GM19438 (cell line): ENCODE measurements at regions not wholly inside any gene's neighbourhood (a gene's known extent, or its start where the extent isn't known, plus 50 kb on each side); places are given as distances from the start of the nearest gene placed in this dataset.

Experiments used
- ATAC-seq: cut with Tn5 transposase; IDR thresholded peaks from one replicate; pipeline ENCODE4 v1.9.1; 2021; ENCODE audit warnings: low read depth; ENCODE audit not compliant: unreplicated experiment

DNA sequence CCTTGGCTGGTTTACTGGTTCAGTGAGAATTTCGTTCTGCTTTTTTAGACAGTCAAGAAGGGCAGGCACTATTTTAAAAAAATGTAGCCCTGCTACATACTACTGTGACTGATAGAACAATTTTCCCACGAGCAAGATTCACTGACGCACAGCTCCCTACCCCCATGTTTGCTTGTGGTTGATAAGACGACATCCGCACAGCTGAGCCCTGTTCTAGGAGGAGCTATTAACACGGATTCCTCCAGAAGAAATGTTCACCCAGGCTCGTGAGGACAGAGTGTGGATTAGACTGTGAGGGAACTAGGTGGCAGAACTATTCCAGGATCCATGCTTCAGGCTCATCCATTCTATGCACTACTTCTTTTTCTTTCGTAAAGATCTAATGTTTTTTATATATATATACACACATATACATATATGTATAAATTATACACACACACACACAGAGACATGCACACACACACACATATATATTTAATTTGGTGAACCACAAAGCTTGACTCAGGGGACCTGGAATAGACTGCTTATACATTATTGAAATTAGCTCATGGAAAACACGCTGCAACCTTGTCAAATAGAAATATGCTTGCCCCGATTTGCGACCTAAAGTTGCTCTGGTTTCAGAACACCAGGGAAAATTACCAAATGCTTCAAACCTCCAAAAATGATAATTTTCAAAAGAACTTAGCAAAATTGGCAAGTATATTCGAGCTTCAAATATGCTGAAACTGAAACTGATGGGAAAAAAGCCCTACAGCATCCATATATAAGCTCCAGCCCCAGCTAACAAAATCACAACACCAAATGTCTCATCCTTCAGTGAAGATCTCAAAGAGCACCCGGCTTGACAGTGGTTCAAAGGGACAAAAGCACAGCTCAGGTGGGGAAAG, 370.4 kb downstream of the SOCS6 start:
- ATAC-seq, result no peak

DNA sequence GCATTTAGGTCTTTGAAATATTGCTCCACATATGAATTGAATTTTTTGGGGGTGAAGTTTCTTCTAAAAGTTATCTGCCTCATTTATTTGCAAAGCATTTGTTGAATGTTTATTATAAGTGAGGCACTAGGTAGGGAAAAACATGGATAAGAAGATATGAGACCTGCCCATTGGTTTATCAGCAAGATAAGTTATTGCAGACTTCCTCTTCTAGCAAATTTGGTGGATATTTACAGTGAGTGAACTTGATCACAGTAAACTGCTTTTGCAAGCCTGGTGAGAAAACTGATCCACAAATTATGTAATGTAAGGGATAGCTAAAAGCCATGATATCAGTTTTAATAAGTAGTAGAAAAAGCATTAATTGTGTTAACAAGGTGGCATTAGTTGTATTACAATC, 364.8 kb downstream of the SOCS6 start:
- ATAC-seq, result no peak

GRCh38 chr18:70650878-70651277, 362.0 kb downstream of the SOCS6 start:
- no peak for ATAC-seq

- ATAC-seq, result no peak
Measured at GRCh38 chr18:70649683-70650082, 360.8 kb downstream of the SOCS6 start.

- no peak for ATAC-seq
Measured at GRCh38 chr18:70645971-70646370, 357.1 kb downstream of the SOCS6 start.

- ATAC-seq, result no peak
Measured at GRCh38 chr18:70643812-70644211, 355.0 kb downstream of the SOCS6 start.

DNA sequence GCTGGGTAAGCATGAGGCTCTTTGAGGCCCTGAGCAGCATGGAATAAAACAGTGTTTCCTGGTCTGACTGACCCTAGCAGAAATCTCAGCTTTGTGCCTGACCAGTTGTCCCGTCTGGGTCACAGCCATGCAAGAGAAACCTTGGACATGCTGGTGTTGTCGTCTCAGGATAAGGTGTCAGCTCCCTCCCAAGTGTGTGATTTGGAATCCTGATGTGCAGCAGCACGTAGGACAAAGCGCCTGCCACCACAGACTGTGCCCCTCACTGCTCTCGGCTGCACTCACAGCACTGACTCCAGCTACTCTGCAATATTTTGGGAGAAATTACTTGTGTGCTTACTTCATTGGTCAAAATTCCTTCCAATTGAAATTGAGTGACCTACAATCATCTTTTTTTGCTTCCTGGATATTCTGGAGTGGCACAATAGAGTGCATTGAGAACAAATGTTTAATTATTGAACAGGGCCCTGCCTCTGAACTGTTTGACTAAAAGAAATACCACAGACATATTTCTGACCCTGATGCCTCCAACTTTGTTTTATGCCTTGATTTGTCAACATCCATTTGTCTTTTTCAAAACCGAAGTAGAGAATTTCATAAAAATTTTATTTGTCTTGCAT, 352.4 kb downstream of the SOCS6 start:
- no peak for ATAC-seq

DNA sequence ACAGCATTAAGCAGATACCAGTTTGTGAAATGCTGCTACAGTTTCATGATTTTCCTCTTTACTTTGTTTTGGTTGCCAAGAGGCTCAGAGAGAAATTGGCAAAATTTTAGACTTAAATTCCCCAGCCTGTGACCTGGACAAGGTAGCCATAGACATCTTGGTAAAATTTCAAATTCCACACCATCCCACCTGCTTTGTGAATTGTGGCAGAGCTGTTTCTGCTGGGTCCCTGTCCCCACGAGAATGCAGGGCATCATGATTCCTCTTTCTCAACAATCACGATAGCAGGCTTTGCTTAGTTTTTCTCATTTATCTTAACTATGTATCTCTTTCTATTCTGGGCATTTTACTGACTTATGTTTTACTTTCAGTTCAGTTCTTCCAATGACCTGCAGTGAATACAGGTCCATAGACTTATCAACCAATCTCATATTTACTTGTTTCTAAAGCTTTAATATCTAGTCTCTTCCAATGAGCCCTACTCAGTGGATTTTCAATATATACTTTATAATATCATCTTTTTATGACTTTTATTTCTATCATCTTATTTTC, 351.6 kb downstream of the SOCS6 start:
- no peak for ATAC-seq

- ATAC-seq, result no peak
Measured at GRCh38 chr18:70636991-70637390, 348.1 kb downstream of the SOCS6 start.

GRCh38 chr18:70634576-70635147, 345.8 kb downstream of the SOCS6 start:
- ATAC-seq, result no peak

DNA sequence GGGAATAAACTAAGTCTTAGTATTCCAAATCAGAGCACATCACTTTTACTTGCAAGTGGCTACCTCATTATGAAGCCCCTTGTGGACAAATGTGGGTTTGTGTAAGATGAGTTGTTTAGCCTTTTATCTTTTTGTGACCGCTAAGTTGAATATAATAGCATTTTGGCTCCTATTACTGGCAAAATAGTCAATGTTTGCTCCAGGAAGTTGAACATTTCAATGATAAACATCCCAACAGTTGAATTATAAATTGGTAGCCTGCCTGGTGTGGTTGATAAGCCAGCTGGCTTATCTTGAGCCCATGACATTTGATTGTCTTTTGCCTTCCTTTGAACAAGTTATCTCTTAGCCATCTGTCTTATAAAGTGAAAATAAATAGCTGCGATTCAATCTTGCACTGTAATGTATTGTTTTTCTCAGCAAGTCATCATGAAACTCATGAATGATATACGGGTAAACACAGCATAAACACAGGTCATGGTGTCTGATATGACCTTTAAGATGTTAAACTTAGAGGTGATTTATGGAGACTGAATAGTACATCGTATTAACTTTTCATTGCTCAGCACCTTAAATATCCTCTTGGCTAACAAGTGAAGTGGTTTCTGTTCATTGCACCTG, 338.4 kb downstream of the SOCS6 start:
- no peak for ATAC-seq

GRCh38 chr18:70622622-70623419, 334.0 kb downstream of the SOCS6 start:
- no peak for ATAC-seq

DNA sequence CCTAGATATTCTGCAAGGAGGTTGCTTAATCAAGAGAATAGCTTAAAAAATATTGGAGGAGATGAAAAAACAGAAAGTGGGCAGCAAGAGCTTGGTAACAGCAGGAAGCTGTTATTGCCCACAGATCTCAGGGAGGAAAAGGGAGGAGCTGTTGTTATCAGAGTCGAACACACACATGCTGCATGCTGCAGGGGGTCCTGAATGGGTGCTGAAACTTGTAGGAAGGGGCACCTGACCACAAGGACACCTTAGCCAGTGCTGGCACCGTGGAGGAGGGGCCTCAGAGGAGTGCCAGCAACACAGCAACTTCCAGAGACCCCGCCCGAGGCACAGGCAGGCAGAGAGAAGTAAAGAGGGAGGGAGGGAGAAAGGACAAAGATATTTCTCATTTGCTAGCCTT, 332.9 kb downstream of the SOCS6 start:
- no peak for ATAC-seq

DNA sequence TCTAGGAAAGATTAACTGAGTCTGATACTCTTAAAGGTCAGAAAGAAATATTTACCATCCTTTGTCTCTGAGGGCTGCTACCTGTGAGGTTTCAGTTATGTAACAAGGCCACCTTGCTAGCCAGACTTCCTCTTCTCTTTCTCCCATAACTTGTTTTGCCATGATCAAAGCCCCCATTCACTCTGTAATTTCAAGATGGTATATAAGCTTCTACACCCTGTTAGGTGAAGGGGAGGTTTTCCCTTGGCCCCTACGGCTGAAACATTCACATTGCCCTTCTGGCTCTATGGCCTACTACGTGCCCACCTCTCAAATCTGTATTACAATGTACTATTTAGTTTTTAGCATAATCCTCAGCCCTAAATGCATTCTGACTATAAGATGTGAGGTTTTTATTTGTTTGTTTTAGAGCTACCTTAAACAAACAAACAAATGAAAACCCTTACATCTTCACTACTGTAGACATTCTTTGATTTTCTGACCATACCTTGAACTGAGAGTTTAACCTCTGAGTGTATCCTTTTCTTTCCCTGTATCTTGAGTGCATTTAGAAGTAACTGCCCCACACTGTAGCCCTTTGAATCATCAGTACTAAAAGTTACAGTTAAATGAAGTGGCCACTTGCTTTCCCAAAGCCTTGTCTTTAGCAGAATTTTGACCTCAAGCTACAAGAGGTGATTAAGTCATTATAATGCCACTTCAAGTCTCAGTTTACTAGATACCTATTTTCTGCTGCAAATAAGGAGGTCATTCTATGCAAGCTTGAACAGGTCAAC, 332.2 kb downstream of the SOCS6 start:
- ATAC-seq, result no peak

GRCh38 chr18:70617020-70617763, 328.3 kb downstream of the SOCS6 start:
- ATAC-seq, result no peak

- ATAC-seq, result no peak
Measured at GRCh38 chr18:70600225-70600925, 311.5 kb downstream of the SOCS6 start.

DNA sequence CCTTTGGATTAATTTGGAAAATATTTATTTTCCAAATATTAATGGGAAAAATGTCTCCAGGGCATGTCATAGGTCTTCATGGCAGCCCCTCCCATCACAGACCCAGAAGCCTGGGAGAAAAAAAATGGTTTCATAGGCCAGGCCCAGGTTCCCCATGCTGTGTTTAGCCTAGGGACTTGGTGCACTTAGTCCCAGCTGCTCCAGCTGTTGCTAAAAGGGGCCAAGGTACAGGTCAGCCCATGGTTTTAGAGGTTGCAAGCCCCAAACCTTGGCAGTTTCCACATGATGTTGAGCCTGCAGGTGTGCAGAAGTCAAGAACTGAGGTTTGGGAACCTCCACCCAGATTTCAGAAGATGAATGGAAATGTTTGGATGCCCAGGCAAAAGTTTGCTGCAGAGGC, 309.6 kb downstream of the SOCS6 start:
- ATAC-seq, result no peak

GRCh38 chr18:70582981-70583380, 294.1 kb downstream of the SOCS6 start:
- ATAC-seq, result no peak
